Ishikawa (cell line): ENCODE measurements at regions not wholly inside any gene's neighbourhood (a gene's known extent, or its start where the extent isn't known, plus 50 kb on each side); places are given as distances from the start of the nearest gene placed in this dataset.

Experiments used
- CEBPB ChIP-seq: IDR thresholded peaks from 2 replicates; pipeline ENCODE4 v1.6.1; 2012
- CREB1 ChIP-seq: IDR thresholded peaks from 2 replicates; pipeline ENCODE4 v1.6.1; 2012; ENCODE audit warnings: low read depth
- EGR1 ChIP-seq: IDR thresholded peaks from 2 replicates; pipeline ENCODE4 v1.6.1; 2012
- EP300 ChIP-seq: IDR thresholded peaks from 2 replicates; pipeline ENCODE4 v1.6.1; 2012; ENCODE audit warnings: borderline replicate concordance
- FOXM1 ChIP-seq: IDR thresholded peaks from 2 replicates; pipeline ENCODE4 v1.6.1; 2012; ENCODE audit warnings: low read depth, borderline replicate concordance
- MAX ChIP-seq: IDR thresholded peaks from 2 replicates; pipeline ENCODE4 v1.6.1; 2012
- NFIC ChIP-seq: IDR thresholded peaks from 2 replicates; pipeline ENCODE4 v1.6.1; 2012
- RAD21 ChIP-seq: IDR thresholded peaks from 2 replicates; pipeline ENCODE4 v1.6.1; 2012; ENCODE audit warnings: low read depth
- REST ChIP-seq: IDR thresholded peaks from 2 replicates; pipeline ENCODE4 v1.6.1; 2012; ENCODE audit warnings: low read depth, mild to moderate bottlenecking
- TAF1 ChIP-seq: IDR thresholded peaks from 2 replicates; pipeline ENCODE4 v1.6.1; 2012; ENCODE audit warnings: low read depth, mild to moderate bottlenecking
- TCF12 ChIP-seq: IDR thresholded peaks from 2 replicates; pipeline ENCODE4 v1.6.1; 2012; ENCODE audit warnings: low read depth
- TEAD4 ChIP-seq: IDR thresholded peaks from 2 replicates; pipeline ENCODE4 v1.6.1; 2012
- USF1 ChIP-seq: IDR thresholded peaks from 2 replicates; pipeline ENCODE4 v1.6.1; 2012
- YY1 ChIP-seq: IDR thresholded peaks from 2 replicates; pipeline ENCODE4 v1.6.1; 2012; ENCODE audit warnings: low read depth

GRCh38 chr4:126860308-126860707, 772.4 kb upstream of the INTU start:
- TF ChIP-seq TAF1 (no peak), RAD21 (no peak), EP300 (no peak), MAX (no peak), YY1 (no peak), FOXM1 (no peak), REST (no peak), USF1 (no peak), NFIC (no peak), CREB1 (no peak), CEBPB (no peak), TEAD4 (no peak), EGR1 (no peak), TCF12 (no peak)
